TTC549 (cell line): ENCODE measurements at regions not wholly inside any gene's neighbourhood (a gene's known extent, or its start where the extent isn't known, plus 50 kb on each side); places are given as distances from the start of the nearest gene placed in this dataset.
"Not testable (repeated sequence)": the region's sequence is repeated elsewhere in the genome, so short reads cannot be mapped to it uniquely, and the experiment has no call there.

ENCODE experiments used
- FAIRE-seq: peaks from 2 replicates; lab custom pipeline; 2012; peaks lifted over from hg19 to GRCh38; lab: Jason Lieb, UNC

DNA sequence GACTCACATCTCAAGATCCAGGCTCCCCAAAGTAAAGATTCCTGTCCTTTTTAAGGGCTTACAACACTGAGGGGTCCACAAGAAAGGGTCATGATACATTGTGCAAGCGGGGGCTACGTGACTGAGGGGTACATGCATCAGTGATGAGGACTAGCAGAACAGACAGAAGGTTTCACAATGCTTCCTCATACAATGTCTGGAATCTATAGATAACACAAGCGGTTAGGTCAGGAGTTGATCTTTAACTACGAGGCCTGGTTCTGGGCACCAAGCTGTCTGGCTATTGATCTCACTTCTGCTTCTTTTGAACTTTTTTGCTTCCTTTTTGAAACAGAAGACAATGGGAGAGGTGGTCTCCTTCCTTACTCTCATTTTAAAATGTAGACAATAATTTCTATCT lies 718.6 kb downstream of the AMY1C start:
- no peak for FAIRE-seq

DNA sequence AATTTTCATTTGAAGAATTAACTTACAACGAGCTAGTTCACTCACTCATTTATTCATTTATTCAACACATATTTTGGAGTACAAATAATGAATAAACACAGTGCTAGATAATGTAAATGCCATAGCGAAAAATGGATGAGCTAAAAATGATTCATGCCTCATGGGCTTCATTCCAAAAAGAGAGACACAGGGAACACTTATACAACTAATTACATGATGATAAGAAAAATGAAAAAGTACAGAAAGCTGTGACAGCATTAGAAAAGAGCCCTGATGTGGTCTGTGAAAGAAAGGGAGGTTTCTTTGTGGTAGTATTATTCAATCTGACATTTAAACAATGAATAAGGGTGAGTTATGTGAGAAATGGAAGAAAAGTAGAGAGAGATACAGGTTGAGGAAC lies 726.4 kb downstream of the AMY1C start:
- FAIRE-seq = no peak

DNA sequence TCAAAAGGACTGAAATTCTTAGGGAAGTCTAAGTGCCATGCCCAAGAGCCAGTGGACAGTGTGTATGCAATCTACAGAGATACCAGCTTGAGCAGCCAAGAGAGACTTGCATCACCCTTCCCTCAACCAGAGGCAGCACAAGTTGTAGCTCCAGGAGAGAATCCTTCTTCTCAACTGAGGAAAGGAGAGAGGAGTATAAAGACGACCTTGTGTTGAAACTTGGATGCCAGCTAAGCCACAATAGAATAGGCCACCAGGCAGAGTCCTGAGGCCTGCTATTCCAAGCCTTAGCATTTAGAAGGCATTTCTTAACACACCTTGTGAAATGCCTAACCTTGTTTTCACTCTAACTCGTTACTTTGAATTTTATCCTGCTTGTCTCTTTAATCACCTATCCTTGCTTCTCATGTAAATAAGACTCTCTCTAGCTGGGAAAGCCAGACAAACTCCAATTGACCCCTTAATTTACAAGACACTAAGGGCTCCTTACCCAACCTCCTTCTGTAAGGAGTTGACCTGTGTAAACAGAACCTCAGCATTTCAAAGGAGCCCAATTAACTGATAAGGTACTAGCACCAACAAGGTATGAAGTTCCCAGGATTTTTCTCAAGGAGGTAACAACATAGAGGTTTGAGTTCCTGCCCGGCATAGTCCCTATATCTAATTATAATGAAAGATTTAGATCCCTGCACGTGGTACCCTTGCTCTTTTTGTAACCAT lies 738.8 kb downstream of the AMY1C start:
- no peak for FAIRE-seq

DNA sequence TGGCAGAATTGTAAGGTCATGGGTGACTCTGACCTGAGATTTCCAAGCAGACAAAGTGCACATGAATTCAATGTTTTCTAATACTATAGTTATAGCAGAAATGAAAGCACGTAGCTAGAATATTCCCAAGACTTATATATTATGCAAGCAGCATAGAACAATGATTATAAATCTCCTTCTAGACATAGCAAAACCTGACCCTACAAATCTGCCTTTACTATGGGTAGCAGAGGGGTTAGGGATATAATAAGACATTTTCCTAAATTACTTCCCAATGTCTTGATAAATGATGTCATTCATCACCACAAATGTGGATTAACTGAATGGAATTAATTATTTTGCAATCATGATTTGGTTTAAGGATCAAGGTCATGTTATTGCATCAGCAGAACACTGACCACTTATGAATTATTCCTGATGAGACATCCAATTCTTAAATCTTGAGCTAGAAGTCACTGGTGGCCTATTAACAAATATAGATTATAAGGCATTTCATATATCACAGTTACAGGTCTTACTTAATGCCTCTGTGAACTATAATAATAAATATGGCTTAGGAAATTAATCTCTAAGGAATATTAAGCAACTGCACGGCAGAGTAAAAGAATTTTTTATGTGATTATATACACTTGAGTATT lies 776.6 kb downstream of the AMY1C start:
- FAIRE-seq = no peak

DNA sequence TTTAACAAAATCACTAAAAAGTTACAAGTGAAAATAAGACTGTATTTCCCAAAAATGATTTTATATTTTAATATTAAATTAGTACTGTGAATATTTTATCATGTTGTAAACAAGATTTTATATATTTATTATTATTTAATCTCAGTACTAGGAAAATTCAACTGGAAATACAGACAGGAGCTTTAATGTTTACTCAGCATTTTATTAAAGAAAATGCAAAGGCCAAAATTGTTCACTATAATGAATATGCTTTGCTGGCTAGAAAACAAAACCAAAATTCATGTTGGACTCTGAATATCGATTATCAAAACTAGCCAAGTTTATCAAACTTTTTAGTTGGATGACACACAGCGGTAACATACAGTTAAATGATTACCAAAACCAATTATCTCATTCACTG lies 782.3 kb downstream of the AMY1C start:
- no peak for FAIRE-seq

DNA sequence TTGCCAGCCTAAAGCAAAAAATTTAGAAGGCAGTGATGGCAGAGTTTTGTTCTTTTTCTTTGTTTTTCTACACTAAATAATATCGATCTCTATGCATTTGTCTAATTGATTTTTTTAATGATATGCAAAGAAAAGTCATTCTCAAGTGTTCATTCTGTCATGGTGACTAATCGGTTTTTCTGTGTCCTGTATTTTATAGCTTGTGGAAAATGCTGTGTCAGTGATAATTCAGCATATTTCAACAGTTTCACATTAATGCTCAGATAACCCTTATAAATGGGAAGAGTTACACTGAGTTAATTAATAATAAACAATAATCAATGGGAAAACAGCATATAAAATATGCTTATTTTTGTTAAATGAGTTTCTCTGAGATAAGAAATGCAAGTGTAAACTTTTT lies 824.9 kb downstream of the AMY1C start:
- FAIRE-seq = no peak

DNA sequence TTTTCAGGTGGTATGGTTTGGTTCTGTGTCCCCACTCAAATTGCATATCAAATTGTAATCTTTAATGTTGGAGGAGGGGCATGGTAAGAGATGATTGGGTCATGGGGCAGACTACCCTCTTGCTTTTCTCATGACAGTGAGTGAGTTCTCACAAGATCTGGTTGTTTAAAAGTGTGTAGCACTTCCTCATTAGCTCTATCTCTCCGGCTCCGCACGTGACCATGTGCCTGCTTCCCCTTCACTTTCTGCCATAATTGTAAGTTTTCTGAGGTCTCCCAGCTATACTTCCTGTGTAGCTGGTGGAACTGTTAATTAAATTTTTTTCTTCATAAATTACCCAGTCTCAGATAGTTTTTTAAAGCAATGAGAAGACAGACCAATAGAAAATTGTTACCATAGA lies 843.2 kb downstream of the AMY1C start:
- FAIRE-seq = no peak

DNA sequence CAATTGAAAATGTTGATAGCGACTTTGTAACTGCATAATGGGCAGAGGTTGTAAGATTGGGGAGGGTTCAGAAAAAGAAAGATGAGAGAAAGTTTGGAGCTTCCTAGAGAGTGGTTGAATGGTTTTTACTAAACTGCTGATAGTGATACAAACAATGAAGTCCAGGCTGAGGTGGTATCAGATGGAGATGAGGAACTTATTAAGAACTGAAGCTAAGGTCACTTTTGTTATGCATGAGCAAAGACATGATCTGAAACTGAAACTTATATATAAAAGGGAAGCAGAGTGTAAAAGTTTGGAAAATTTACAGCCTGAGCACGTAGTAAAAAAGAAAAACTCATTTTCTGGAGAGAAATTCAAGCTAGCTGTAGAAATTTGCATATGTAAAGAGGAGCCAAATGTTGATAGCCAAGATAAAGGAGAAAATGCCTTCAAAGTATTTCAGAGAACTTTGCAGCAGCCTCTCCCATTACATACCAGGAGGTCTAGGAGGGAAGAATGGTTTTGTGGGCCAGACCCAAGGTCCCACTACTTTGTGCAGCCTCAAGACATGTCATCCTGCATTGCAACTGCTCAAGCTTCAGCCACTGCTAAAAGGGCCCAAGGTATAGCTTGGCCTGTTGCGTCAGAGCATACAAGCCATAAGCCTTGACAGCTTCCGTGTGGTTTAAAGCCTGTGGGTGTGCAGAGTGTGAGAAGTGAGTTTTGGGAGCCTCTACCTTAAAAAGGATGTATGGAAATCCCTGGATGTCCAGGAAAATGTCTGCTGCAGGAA lies 843.9 kb downstream of the AMY1C start:
- FAIRE-seq = no peak

DNA sequence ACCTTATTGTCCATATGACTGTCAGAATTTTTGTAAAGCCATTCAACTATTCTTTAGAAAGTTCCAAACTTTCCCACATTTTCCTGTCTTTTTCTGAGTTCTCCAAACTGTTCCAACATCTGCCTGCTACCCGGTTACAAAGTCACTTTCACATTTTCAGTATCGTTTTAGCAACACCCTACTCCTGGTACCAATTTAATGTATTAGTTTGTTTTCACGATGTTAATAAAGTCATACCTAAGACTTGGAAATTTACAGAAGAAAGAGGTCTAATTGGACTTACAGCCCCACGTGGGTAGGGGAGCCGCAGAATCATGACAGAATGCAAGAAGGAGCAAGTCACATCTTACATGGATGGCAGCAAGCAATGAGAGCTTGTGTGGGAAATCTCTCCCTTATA lies 867.8 kb downstream of the AMY1C start:
- no peak for FAIRE-seq

DNA sequence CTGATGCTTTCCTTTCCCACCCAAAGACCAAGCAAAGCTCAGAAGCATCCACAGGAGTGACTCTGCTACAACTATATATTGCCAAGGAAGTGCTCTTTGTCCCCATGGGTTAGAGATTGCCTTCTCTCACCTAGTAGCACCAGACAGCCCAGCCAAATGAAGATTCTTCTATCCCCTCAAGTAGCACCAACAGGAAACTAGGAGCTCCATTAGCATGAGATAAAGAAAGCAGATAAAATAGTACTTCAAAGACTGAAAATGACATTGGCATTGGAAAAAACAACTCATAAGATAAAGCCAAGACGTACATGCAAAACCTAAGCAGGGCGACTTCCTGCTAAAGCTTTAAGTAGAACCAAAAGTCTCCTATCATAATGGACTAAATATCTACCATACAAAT lies 871.5 kb downstream of the AMY1C start:
- no peak for FAIRE-seq

DNA sequence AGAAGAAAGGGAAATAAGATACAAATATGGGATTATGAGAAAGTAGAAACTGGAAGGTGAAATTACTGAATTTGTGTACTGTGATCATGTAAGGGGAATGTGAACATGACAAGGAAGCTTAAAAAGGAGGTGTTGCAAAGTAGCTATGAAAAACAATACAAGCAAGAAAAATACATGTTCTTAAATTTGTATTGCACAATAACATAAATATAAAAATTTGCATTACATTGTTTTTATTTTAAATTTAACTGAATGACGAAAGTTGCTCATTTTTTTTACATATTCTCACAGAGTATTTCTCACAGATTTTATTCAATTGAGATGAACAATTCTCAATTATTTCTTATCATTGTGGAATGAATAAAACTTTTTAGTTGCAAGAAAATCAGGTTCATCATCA lies 874.8 kb downstream of the AMY1C start:
- FAIRE-seq = no peak

DNA sequence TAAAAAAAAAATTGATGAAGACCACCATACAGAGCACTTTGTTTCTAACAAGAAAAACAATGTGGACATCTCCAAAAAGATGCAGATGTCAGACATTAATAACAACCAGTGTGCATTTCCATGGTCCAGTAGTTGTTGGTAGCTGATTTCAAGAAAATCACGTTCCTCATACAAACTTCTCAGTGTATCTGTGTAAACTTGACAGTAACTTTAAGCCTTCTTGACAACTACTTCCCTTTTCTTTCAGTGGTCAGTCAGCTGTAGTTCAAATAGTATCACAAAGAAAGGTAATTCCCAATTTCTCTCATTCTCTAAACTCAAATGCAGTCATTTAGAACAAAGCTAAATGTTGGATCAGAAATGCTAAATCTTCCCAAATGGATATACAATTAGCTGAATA lies 879.9 kb downstream of the AMY1C start:
- FAIRE-seq = no peak

DNA sequence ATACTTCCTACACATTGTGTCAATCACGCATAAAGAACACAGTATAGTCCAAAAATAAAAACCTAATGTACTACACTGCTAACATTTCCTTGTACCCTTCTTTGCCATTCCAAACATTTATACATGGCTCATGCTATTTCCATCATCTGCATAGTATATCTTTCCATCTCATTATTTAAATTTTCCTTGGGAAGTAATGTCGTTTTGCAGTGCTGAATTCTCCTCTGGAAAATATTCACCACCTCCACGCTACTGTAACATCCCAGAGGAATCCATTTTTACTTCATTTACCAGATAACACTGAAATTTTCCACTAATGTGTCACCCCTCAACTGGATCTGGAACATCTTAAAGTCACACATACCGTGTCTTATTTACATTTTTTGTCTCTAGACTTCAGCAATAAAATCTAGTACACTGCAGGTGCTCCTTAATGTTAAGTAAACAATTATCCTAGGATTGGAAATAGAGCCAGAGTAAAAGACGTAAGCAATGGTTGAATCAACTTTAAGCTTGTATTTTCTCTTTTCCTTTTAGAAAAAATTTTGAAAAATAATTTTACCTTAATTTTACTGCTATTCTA lies 881.0 kb downstream of the AMY1C start:
- FAIRE-seq = no peak

DNA sequence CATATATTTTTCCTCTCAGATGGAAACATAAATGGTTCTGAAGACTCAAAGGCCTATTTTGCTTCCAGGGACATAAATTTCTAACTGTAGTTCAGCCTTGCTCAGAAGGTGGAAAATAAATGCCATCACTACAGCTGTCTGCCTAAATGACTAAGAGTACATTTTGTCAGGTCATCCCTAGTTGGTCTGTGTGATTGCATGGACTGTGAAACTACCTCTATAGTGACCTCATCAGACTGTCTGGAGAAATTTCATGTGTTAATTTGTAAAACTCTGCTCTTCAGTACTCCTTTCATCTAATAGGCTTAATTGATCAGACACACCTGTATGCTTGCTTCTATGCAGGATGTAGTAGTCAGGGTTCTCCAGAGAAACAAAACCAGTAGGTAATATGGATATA lies 886.9 kb downstream of the AMY1C start:
- FAIRE-seq = no peak

DNA sequence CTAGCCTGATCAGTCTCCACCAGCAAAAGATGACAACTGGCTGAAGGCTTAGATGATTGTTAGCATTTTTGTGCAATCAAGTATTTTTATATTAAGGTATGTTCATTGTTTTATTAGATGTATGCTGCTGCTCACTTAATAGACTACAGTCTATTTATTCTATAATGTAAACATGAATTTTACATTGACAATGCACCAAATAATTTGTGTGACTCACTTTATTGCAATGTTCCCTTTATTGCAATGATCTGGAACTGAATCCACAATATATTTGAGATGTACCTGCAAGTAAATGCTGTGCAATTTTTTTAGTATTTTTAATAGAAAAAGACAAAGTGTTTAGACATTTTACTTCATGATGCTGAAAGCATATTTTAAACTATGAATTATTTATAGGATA lies 896.5 kb downstream of the AMY1C start:
- FAIRE-seq = no peak

DNA sequence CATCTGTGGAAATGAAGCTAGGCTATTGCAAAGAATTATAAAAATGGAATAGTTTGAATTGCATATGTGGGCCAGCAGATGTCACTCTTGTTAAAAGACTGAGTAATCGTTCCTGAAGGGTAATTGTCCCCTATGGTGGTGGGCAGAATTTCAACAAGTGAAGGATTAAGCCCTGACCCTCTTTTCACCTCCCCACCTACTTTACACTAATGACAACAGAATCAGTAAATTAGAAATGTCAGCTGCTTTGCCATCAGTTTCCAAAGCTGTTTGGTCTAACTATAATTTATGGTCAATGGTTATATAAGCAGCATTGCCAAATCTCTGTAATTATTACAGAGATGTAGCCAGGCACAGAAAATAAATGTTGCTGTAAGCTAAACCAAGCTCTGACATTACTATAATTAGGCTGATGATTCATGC lies 898.6 kb downstream of the AMY1C start:
- no peak for FAIRE-seq

DNA sequence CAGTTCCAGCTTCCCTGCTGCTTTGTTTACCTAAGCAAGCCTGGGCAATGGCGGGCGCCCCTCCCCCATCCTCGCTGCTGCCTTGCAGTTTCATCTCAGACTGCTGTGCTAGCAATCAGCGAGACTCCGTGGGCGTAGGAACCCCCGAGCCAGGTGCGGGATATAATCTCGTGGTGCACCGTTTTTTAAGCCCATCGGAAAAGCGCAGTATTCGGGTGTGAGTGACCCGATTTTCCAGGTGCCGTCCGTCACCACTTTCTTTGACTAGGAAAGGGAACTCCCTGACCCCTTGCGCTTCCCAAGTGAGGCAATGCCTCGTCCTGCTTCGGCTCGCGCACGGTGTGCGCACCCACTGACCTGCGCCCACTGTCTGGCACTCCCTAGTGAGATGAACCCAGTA lies 914.7 kb downstream of the AMY1C start:
- not testable (repeated sequence) for FAIRE-seq

DNA sequence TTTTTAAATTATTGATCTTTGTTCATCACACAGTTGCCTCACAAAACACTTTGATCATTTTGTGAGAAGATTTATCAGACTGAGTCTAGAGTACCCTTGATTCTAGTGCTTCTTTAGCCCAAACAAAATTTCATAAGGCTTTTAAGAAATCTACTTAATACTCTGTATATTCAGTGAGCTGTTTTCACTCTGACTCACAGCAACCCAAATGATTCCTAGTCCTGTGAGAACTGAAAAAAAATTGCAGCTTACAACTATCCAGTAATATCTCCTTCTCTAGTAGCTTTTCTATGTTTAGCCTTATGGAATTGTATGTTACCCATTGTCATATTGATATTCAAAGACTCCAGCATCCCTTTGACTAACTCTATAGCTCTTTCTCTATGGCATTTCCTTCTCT lies 915.6 kb downstream of the AMY1C start:
- FAIRE-seq = no peak

DNA sequence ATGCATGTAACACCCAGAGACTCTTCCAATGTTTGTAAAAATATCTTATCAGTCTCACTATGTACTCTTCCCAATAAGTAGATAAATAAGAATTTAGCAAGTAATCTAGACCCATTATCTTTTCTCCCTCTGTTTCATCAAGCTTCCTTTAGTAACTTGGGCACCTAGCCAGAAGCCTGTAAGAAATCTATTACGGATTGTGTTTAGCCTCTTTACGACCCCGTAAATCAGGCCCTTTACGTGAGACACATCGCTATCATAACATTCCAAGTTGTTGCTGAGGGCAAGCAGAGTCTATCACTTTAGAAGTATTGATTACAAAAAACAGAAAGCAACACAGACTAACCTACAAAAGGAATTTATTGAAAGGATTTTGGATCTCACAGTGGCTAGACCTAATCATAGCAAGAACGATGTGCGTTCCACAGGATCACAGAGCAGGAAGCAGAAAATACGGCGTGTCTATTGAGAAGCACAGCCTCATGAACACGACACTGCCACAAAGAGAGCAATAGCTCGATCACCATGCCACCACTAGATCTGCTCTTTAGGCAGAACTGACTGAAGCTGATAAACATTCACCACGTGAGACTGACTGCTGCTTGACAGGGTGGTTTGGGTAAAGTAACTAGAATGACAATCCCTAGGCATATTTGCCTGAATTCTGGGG lies 922.1 kb downstream of the AMY1C start:
- no peak for FAIRE-seq

DNA sequence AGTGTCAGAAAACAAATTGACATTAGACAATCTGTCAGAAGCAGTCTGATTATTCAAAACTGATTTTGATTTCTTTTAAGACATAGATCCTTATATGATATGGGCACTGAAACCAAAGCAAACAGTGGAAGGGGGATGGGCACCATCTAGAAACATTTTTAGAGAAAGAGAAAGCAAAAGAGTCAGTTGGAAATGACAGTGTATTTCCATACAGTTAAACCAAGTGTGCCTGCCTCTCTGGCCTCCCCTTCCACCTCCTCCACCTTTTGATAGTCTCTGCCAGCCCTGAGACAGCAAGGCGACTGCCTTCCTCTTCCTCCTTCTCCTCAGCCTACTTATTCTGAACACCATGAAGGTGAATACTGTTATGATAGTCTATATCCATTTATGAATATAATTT lies 949.7 kb downstream of the AMY1C start:
- no peak for FAIRE-seq

DNA sequence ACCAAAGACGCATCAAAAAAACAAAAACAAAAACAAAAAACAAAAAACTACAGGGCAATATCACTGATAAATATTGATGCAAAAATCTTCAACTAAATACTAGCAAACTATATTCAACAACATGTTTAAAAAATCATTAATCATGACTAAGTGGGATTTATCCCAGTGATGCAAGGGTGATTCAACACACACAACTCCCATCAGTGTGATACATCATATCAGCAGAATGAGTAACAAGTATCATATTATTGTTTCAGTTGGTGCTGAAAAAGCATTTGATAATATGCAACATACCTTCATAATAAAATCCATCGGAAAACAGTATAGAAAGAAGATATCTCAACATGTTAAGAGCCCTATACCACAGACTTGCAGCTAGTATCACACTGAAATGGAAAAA lies 953.0 kb downstream of the AMY1C start:
- no peak for FAIRE-seq

DNA sequence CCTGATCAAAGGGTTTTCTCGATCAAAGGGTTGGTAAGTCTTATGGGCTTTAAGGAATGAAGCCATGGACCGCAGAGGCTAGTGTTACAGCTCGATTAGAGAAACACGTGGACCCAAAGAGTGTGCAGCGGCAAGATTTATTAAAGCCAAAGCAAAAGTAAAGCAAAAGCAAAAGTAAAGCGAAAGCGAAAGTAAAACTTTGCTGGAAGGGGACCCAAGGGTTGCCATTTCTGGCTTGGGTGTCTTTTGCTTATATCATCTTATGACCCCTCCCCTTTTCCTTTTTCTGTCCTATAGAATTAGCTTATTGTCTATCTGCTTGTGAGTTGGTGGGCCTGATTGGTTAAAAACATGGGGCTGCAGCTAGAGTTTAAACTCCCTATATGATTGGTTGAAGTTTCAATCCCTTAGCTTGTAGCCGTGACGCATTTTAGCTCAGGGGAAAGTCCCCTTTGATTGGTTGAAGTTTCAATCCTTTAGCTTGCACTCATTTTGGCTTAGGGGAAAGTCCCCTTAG lies 957.0 kb downstream of the AMY1C start:
- no peak for FAIRE-seq
